GM18867 (cell line): ENCODE measurements at regions not wholly inside any gene's neighbourhood (a gene's known extent, or its start where the extent isn't known, plus 50 kb on each side); places are given as distances from the start of the nearest gene placed in this dataset.
"Not testable (repeated sequence)": the region's sequence is repeated elsewhere in the genome, so short reads cannot be mapped to it uniquely, and the experiment has no call there.

ENCODE experiments used
- ATAC-seq: cut with Tn5 transposase; IDR thresholded peaks from one replicate; pipeline ENCODE4 v1.9.1; 2021; ENCODE audit warnings: mild to moderate bottlenecking, moderate library complexity; ENCODE audit not compliant: unreplicated experiment

GRCh38 chr20:11459090-11459890 lies 458.4 kb upstream of the BTBD3 start:
- ATAC-seq, result no peak

GRCh38 chr20:11467436-11467835 lies 450.3 kb upstream of the BTBD3 start:
- ATAC-seq, result no peak

- no peak for ATAC-seq
These were observed 448.8 kb upstream of the BTBD3 start for GRCh38 chr20:11468880-11469279.

- no peak for ATAC-seq
These were observed 447.8 kb upstream of the BTBD3 start for GRCh38 chr20:11469795-11470435.

GRCh38 chr20:11473983-11474382 lies 443.7 kb upstream of the BTBD3 start:
- no peak for ATAC-seq

GRCh38 chr20:11483697-11484096 lies 434.0 kb upstream of the BTBD3 start:
- no peak for ATAC-seq

- ATAC-seq, result no peak
These were observed 433.2 kb upstream of the BTBD3 start for GRCh38 chr20:11484479-11484878.

- ATAC-seq, result no peak
These were observed 425.3 kb upstream of the BTBD3 start for GRCh38 chr20:11492386-11492785.

- ATAC-seq, result no peak
These were observed 424.8 kb upstream of the BTBD3 start for GRCh38 chr20:11492846-11493245.

- no peak for ATAC-seq
These were observed 421.3 kb upstream of the BTBD3 start for GRCh38 chr20:11496380-11496779.

GRCh38 chr20:11497545-11497944 lies 420.1 kb upstream of the BTBD3 start:
- no peak for ATAC-seq

GRCh38 chr20:11499101-11499634 lies 418.5 kb upstream of the BTBD3 start:
- ATAC-seq, result no peak

- ATAC-seq, result no peak
These were observed 415.6 kb upstream of the BTBD3 start for GRCh38 chr20:11502061-11502460.

GRCh38 chr20:11502671-11503070 lies 415.0 kb upstream of the BTBD3 start:
- no peak for ATAC-seq

GRCh38 chr20:11509776-11510175 lies 407.9 kb upstream of the BTBD3 start:
- no peak for ATAC-seq

GRCh38 chr20:11511821-11512220 lies 405.9 kb upstream of the BTBD3 start:
- ATAC-seq, result no peak

- not testable (repeated sequence) for ATAC-seq
These were observed 404.4 kb upstream of the BTBD3 start for GRCh38 chr20:11513241-11513745.

GRCh38 chr20:11516448-11516847 lies 401.2 kb upstream of the BTBD3 start:
- no peak for ATAC-seq

GRCh38 chr20:11520596-11520995 lies 397.1 kb upstream of the BTBD3 start:
- no peak for ATAC-seq

- no peak for ATAC-seq
These were observed 396.0 kb upstream of the BTBD3 start for GRCh38 chr20:11521476-11522365.

GRCh38 chr20:11522366-11522741 lies 395.3 kb upstream of the BTBD3 start:
- ATAC-seq, result no peak
